NCI-H1048 (cell line): ENCODE measurements at regions not wholly inside any gene's neighbourhood (a gene's known extent, or its start where the extent isn't known, plus 50 kb on each side); places are given as distances from the start of the nearest gene placed in this dataset.

Experiments
- DNase-seq: peaks from one replicate; lab custom pipeline; 2025; lab: John Stamatoyannopoulos, UW

DNA sequence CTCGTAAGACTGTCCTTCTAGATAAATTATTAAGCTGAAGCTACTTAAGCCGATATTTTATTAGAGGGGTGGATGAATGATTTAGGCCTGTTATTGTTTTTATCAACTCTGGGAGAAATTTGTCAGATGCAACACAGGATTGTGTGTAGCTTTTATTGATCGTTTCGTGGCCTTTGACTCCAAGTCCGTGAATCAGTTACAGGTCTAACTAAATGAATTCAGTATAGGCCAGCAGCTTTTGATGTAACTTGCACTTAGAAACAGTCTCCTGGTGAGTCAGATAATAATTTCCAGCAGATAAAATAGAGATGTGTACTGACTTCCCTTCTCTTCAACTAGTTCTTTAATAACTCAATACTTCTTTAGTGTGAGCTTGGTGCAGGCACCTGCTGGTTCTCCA lies 341.7 kb upstream of the SMIM30 start:
- no peak for DNase-seq

DNA sequence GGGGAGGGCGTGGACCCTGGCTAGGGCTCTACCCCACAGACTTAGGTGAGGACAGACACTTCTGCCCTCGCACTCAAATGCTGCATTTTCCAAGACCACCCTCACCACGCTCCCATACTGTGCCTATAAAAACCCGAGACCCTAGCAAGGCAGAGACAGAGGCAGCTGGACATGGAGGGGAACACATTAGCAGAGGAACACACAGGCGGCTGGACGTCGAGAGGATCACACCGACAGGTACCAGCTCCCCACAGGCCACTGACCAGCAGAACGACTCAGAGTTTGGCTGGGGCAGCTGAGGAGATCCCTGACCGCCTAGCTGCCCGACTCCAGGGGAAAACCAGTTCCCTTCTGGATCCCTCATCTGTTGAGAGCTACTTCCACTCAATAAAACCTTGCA lies 338.2 kb upstream of the SMIM30 start:
- DNase-seq, result no peak

DNA sequence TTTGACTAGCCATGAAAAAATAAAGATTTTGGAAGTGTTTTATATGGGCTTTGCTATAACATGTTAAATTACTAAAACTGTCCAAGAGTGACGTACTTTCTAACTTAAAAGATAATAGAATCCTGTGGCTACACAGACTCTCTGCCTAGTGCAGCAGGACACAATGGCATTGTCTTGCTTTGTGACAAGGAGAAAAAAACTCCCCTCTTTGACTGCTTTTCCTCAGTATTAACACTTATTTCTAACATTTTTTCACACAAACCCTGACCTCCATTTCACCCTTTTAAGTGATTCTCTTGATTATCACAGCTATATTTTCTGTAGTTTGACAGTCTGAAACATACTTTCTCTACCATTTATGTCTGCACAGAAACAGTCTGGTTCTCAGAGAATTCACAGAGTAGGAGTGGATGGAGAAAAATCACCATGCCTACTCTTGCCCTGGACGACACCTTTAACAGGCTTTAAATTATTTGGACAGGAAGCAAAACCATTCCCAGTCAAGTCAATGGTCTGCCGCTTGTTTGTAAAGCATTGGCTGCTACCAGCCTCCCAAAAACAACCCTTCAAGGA lies 336.3 kb upstream of the SMIM30 start:
- no peak for DNase-seq

DNA sequence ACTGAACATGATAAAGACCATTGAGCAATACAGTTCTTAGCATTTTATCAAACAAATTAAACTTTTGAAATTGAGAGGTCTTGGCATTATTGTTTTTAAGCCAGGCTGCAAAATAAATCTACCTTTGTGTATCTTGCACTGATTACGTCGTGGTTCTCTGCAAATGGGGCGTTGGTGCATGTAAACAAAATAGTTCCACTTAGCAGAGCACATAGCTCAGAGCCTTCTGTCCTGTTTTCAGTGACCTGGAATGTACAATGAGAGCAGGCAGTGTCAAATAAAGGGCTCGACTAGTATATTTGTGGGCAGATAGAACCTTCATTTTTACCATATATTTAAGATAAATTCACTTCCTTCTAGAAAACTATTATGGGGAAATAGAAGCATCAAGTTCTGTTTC lies 333.9 kb upstream of the SMIM30 start:
- DNase-seq, result no peak

DNA sequence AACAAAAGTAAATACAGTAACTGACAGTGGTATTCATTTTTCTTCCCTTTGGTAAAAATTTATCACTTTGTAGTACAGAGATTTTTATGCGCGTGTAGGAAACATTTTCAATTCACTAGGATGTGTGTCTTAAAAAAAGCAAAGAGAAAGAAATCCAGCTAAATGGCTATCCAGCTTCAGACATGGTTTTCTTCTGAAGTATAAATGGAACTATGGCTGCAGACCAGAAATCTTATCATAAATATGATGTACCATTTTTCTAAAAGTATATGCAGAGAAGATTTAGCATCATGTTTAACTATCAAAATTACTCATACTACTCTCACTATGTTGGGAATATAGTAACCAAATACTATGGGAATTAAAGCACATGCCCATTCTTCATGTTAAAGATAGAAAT lies 328.4 kb upstream of the SMIM30 start:
- no peak for DNase-seq

DNA sequence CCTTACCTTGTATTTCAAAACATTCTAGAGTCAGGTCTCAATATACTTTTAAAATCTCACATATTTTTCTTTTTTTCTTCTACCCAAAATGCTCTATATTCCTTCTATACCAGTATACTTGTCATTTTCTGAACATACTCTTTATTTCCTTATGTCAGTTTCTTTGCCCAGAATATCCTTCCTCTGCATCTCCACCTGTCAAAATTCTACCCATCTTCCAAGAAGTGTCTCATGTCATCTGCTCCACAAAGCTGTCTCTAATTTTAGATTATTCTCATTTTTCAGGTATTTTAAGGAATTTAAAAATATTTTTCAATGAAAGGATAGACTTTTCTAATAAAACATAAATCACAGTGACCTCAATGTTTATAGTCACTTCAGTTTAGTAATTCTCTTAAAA lies 328.0 kb upstream of the SMIM30 start:
- DNase-seq, result no peak

DNA sequence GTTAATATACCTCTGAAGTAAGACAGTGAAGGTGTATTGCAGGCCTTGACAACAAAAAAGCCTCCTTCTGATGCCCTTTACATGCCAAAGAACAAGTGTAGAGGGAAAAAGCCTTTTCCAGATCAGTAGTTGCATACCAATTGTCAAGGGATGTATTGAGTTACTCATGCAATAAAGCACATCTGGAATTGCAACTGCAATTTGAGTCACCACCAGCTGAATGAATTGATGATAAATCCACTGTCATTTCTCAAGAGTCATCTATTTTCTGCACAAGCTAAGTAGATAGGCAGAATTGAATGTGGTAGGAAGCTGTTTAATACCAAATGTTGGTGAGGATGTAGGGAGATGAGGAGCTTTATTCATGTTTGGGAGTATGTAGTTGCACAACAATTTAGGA lies 325.9 kb upstream of the SMIM30 start:
- no peak for DNase-seq

DNA sequence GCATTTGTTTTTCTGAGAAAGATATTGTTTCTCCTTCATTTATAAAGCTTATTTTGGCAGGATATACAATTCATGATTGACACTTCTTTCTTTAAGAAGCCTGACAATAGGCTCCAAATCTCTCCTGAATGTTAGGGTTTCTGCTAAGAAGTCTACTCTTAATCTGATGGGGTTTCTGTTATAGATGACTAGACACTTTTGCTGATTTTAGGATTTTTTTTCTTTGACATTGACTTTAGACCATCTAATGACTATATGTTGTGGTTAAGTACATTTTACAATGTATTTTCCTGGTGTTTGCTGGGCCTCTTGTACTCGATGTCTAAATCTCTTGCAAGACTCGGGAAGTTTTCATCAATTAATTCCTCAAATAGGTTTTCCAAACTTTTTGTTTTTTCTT lies 321.8 kb upstream of the SMIM30 start:
- no peak for DNase-seq

DNA sequence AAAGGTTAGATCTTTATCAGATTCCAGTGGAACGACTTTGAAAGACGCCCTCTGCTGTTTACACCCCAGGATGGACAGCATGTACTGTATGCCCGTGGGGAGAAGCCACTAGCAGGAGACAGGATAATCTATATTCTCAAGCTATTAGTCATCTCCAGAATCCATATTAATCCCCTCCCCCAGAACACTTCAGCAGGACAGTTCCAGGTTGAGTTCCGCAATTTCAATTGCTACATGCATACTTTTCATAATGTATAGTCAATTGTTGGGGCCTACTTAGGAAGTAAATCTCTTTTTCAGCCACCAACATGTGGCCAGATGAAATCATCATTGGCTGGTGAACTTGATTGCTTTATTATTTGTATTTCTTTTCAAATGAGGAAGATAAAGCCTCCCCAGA lies 313.1 kb upstream of the SMIM30 start:
- DNase-seq, result no peak

DNA sequence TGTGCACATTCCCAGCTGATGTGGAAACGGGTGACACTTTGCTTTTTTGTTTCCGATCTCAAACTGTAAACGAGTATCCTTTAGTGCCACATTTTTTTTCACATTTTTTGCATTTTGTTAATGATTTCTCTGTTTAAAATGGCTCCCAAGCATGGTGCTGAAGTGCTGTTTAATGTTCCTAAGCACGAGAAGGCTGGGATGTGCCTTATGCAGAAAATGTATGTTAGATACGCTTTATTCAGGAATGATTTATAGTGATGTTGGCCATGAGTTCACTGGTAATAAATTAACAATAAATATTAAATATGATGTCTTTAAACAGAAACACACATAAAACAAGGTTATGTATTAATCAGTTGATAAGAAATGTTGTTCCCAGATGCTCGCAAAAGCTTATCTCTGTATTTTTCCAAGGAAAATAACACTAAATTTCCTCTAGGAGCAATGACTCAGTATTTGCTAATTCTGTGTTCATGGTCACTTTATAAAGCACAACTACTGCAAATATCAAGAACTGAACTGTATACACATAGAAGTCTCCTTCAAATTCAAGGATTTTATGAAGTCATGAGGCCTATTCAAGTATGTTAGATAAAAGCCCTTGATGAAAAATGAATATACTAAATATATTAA lies 305.9 kb upstream of the SMIM30 start:
- no peak for DNase-seq

DNA sequence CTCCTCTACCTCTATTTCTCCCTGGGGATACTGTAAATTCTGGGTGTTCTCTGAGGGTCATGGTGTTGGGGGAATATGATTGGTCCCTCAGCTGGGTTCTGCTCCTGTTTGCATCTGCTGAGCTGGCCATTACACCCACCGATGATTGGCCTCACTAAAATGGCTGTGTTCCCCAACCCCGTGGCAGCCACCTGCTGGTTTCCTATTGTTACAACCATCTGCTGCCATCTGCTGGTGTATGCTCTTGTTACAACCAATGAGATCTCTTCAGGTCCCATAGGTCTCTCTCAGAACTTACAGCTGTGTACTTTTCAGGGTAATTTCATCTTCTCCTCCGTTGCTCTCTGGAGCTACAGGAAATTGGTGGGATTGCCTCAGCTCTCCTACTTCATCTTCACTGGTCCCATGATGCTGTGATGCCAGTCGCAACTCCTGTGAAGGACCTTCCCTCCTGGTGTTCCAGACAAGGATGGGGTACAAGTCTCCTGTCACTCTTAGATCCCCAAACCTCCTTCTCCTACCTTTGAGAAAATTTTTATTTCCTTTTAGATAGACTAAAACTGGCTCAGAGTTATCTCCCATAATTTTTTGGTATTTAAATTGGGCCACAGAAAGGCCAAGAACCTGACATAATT lies 303.5 kb upstream of the SMIM30 start:
- DNase-seq, result peak; percentile 78

DNA sequence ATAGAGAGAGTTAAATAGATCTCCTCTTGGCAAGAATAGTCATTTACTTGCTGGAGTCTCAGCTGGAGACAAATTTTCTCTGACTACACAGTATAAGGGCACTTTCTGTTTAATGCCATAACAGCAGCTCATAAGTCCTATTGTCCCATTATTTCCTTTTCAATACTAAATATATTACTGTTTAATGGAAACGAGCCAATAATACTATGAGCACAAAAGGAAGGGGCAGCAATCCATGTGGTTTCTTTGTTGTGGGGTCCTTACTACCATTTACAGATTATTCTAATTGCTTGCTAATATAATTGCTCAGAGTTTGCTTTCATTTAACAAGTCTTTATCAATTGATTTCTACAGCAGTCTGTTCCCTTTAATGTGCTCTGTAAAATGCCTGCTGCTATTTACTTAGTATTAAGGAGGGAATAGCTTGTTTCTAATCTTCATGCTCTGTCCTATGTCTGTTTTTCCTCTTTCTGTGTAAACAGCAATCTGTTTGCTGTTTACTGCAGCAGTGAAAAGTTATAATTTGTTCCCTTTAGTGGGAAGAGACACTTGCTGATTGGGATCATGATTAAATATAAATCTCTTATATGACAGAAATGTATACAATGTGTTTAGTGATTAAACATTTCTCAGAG lies 296.2 kb upstream of the SMIM30 start:
- no peak for DNase-seq

DNA sequence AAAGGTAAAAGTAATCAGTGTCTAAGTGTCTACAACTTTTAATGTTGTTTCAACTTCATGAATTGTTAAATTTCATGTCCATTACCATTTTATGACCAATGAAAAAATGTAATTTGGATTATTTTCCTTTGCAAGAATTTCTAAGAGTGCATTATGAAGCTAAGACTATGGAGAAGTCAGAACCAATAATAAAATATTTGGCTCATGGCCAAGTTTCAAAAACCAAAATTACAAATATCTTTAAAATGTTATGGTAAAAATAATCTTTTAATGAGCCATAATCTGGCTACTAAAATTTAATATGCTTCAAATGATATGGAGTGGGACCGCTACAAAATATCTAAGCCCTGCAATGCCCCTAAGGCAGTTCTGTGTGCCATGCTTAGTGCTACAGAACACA lies 294.1 kb upstream of the SMIM30 start:
- DNase-seq, result no peak

DNA sequence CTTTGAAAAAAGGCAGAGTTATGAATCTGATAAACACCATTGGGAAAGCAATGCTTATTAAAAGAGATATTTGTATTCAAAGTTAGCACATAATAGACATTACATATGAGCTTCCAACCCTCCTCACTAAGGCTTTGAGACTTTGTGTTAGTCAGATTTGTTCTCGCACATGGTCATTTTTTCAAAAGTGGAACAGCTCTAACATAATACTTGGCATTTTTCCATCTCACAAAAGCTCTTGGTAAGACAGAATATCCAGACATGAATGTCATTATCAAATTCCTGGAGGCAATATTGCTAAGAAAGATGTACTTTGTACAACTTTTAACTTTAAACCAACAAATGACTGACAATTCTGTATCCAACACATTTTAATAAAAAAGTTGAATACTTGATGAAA lies 292.4 kb upstream of the SMIM30 start:
- no peak for DNase-seq

DNA sequence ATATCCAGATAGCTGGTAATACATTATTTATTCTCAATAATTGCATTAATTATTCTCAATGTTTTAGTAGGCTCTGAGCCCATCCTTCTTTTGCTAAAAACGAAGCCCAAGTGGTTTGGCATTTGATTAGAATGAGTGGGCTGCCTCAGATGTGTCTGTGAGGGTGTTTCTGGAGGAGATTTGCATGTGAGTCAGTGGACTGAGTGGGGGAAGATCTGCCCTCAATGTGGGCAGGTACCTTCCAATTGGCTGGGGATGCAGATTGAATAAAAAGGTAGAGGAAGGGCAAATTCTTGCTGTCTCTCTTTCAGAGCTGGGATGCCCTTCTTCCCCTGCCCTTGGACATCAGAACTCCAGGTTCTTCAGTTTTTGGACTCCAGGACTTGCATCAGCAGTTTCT lies 290.6 kb upstream of the SMIM30 start:
- DNase-seq, result no peak

DNA sequence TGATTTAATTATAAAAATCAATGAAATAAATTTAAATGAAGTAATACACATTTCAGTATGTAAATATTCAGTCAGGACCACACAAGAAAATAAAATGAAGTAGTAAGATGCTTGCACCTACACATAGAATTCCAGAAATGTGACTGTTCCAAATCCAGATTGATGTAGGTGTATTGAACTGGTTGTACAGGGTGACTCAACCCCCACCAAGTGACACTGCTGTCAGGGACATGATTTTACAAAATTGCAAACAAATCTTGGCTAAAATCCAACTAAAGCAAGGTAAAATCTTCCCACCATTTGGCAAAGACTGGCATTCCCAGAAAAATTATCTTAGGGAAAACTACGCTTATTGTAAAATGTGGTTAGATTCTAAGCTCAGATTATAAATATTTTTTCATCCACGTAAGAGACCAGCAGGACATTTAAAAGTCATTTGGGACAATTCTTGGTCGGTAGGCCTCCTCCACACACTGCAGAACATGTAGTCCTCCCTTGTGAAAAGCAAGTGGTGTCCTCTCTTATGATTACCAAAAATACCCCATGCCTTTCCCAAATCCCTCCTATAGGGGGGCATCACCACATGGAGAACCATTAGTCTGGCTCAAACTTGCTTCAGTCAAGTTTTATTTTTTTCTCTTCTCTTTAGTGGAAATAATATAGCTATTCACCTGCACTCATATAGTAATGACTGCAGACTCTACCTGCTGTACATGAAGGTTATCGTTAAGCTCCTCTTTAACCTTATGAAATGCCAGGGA lies 287.1 kb upstream of the SMIM30 start:
- DNase-seq, result no peak

DNA sequence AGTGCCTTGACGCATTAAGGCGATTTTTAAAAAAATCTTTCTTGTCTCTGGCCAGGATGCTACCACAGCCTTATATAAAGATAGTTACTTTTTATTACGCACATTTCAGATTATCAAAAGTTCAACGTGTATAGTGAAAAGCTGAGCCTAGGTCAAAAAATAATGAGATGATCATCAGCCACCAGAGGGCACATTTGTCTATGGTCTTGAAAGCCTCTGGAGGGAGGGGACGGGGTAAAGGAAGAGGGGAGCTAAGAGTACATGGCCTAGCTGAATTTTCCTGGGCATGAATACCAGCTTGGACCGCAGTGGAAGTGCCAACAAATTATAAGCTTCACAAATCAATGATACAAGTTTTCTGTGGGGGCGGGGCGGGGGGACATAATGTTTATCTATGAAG lies 285.9 kb upstream of the SMIM30 start:
- no peak for DNase-seq

DNA sequence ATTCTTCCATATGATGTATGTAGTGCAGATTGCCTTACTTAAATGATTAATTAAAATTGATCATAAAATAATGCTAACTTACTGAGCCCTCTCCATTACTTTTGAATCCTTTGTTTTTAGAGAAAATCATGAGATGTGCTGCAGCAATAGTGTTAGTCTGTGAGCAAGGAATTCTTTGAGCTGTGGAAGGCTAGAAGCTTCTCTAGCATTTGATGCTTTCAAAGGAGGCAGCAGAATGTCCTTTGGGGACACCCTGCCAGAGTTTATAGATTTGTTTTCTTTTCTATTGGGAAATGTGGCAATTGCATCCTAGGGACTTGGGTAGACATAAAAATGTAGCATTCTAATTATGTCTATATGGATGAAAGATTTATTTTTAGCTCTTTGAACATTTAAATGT lies 284.1 kb upstream of the SMIM30 start:
- no peak for DNase-seq

DNA sequence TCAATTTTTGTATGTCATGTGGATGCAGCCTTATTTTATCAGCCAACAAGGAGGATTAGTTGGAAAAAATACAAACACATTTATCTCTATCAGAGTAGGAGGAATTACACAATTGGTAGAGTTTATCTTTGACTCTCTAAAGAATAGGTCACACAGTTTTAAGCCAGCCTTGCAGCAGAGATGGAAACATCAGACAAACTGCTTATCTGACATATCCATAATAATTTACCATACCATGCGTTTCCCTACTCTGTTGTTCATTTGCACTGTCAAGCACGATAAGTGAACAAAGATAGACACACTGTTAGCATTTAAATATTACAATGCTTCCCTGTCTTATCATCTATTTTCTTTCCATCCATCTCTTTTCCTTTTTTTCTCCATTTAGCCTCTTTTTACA lies 283.7 kb upstream of the SMIM30 start:
- no peak for DNase-seq

DNA sequence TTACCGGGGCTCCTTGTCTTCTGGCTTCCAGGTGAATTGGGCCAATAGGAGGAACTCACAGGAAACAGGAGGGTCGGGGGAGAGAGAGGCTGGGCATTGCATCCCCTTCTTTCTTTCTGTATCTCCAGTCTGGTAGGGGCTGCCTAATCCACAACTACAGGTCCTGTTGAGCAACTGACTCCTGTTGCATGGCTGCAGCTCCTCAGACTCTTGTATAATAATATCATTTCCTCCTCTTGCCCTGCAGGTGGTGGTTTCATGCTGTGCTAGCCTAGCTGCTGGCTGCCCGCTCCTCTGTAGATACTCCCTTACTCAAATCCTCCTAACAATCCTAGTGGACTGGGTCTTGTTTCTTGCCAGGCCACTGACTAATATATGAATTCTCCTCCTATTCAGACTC lies 276.5 kb upstream of the SMIM30 start:
- DNase-seq, result no peak

DNA sequence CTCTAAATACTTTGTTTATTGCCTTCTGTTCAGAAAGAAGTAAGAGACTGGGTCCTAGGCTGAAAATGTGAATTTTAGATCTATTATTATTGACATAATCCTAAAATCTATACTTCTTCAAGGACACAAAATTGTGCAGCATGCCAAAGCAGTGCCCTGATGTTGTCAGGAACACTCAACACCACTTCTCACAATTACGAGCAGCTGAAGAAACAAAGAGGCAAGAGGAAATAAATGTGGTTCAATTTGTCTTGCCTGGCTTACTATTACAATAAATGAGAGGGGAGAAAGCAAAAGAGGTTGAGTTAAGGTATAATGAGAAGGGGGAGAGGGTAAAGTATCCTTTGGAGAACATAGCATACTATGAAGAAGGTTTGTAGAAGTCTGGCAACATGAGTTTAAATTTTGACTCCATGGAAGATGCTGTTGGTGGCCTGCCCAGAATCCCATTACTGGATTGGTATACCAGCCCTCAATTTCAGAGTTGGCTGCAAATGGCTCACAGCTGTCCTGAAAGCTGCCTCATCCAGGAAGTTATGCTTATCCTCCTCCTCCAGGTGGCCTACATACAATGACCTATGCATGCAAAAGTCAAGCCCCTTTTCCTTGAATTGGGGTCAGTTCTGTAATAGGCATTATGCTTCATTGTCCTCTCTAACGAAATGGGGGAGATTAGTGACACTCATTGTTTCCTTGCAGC lies 274.6 kb upstream of the SMIM30 start:
- no peak for DNase-seq

DNA sequence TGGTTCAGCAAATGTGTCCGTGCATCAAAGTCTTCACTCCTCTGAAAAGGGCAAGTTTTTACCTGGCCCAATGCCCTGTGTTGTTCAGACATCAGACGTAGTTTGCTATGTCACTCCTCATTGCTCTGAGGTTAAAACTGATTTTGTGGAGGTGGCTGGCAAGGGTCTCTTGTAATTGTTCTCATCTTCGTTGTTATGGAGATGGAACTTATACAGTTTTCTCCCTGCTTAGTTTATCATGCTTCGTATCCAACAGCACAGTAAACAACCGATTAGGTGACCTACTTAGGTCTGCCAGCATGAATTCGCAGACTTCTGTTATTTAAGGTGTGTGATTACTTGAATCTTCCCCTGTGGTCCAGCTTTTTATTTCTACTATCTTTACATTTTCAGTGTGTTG lies 274.1 kb upstream of the SMIM30 start:
- DNase-seq, result no peak
